Natural killer cell (primary cell): ENCODE measurements at regions not wholly inside any gene's neighbourhood (a gene's known extent, or its start where the extent isn't known, plus 50 kb on each side); places are given as distances from the start of the nearest gene placed in this dataset.

ENCODE experiments used
- ATAC-seq, 3 donors: fragments of 150-1000 bp in 2 of 3; fragments of 200-7000 bp in 1 of 3; cut with Tn5 transposase; 1 replicate in 1 of 3; 2 replicates in 2 of 3; pipeline ENCODE4 v1.10.0; 2021; ENCODE audit warnings: mild to moderate bottlenecking in 2 of 3, moderate library complexity in 2 of 3
- DNase-seq, 2 donors: peaks; one replicate each; pipeline versions ENCODE4 v3.0.0 to v3.0.0-alpha.2; 2013 to 2021; ENCODE audit warnings: mixed read lengths in 1 of 2
- H3K27ac ChIP-seq: one replicate; pipeline ENCODE4 v1.5.1; 2013; ENCODE audit warnings: mild to moderate bottlenecking, low read length
- H3K27me3 ChIP-seq: one replicate; pipeline ENCODE4 v1.6.1; 2013; ENCODE audit warnings: low read length; ENCODE audit not compliant: control insufficient read depth, insufficient read depth
- H3K36me3 ChIP-seq: one replicate; pipeline ENCODE4 v1.6.1; 2013; ENCODE audit warnings: low read length; ENCODE audit not compliant: control insufficient read depth, insufficient read depth
- H3K4me1 ChIP-seq: one replicate; pipeline ENCODE4 v1.6.1; 2013; ENCODE audit warnings: low read length; ENCODE audit not compliant: control insufficient read depth, insufficient read depth
- H3K4me3 ChIP-seq: one replicate; pipeline ENCODE4 v1.5.1; 2013; ENCODE audit warnings: low read length
- H3K9me3 ChIP-seq: one replicate; pipeline ENCODE4 v1.6.1; 2013; ENCODE audit warnings: low read length; ENCODE audit not compliant: control insufficient read depth, insufficient read depth
- H3K27ac Mint-ChIP-seq, 2 donors: one replicate each; pipeline ENCODE4 v1.8.0; 2022; ENCODE audit warnings: mild to moderate bottlenecking in 2 of 2, mixed read lengths in 2 of 2, moderate library complexity in 1 of 2
- H3K27me3 Mint-ChIP-seq, 2 donors: one replicate each; pipeline ENCODE4 v1.8.0; 2022; ENCODE audit warnings: low read depth in 2 of 2, mixed read lengths in 2 of 2
- H3K36me3 Mint-ChIP-seq: one replicate; pipeline ENCODE4 v1.8.0; 2022; ENCODE audit warnings: mixed read lengths
- H3K4me1 Mint-ChIP-seq, 2 donors: one replicate each; pipeline ENCODE4 v1.8.0; 2022; ENCODE audit warnings: mixed read lengths in 2 of 2
- H3K4me3 Mint-ChIP-seq: one replicate; pipeline ENCODE4 v1.8.0; 2022; ENCODE audit warnings: mild to moderate bottlenecking, moderate library complexity, mixed read lengths
- H3K9me3 Mint-ChIP-seq, 2 donors: one replicate each; pipeline ENCODE4 v1.8.0; 2022; ENCODE audit warnings: mixed read lengths in 2 of 2
- WGBS: methylation state at CpG from one replicate; pipeline ENCODE4 v1.1.7; 2013; ENCODE audit warnings: missing lambda C conversion rate; ENCODE audit not compliant: insufficient coverage; 5-methylcytosine and 5-hydroxymethylcytosine counted together
- intact Hi-C: fragments of 100-400 bp; cut with micrococcal nuclease; formaldehyde crosslinking; loops from one replicate; pipeline ENCODE4 v1.14.2; 2022
- TF ChIP-seq, protein P1 (sequence below): fragments of 200-600 bp; IDR thresholded peaks from one replicate; pipeline ENCODE4 v1.8.0; 2022; ENCODE audit warnings: antibody characterized with exemption

DNA sequence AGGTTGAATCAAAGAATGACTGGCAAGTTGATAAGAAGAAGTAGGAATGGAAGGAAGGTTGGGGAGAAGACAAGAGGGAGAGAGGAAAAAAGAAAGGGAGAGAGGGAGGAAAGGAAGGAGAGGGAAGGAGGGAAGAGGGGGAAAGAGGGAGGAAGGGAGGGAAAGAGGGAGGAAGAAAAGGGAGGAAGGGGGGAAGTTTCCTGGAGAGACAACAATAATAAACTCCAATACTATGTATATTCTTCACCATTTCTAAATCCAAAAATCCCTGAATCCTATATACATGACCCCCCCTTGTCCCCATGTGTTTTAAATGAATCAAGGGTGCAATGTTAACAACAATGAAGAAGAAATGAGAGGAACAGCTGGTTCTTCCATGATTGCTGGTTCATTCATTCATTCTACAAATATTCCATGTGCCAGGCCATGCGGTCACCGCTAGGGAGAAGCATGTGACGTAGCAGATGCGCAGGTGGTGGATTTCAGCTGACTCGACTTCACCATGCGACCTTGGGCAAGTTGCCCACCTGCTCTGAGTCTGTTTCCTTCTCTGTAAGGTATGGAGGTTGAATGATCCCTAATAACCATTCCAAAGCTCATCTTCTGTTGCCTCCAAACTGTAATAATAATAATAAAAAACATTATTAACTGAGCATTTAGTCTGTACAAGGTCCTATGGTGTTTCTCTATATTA lies 77.6 kb downstream of the EN1 start:
- Mint-ChIP-seq H3K27me3 (peaks cover 27 to 44% of the 10 kb centered on the region in 2 donors), H3K27ac (no peak overlapping the region), H3K36me3 (no peaks in the 10 kb centered on the region), H3K4me3 (no peak overlapping the region), H3K4me1 (peaks cover 0 to 6% of the 10 kb centered on the region in 2 donors), H3K9me3 (peaks cover 0 to 4% of the 10 kb centered on the region in 2 donors)
- Histone ChIP-seq H3K27ac (no peak overlapping the region), H3K27me3 (peaks cover 8% of the 10 kb centered on the region), H3K4me1 (peaks cover 4% of the 10 kb centered on the region), H3K4me3 (no peak overlapping the region), H3K36me3 (no peaks in the 10 kb centered on the region), H3K9me3 (no peaks in the 10 kb centered on the region)
- no peak for ATAC-seq
- no peak for DNase-seq
- TF ChIP-seq, protein P1, sequence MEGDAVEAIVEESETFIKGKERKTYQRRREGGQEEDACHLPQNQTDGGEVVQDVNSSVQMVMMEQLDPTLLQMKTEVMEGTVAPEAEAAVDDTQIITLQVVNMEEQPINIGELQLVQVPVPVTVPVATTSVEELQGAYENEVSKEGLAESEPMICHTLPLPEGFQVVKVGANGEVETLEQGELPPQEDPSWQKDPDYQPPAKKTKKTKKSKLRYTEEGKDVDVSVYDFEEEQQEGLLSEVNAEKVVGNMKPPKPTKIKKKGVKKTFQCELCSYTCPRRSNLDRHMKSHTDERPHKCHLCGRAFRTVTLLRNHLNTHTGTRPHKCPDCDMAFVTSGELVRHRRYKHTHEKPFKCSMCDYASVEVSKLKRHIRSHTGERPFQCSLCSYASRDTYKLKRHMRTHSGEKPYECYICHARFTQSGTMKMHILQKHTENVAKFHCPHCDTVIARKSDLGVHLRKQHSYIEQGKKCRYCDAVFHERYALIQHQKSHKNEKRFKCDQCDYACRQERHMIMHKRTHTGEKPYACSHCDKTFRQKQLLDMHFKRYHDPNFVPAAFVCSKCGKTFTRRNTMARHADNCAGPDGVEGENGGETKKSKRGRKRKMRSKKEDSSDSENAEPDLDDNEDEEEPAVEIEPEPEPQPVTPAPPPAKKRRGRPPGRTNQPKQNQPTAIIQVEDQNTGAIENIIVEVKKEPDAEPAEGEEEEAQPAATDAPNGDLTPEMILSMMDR = no peak
- WGBS = 74% methylated on average over 6 of the region's 6 CpGs
- intact Hi-C loops = no loop called here

DNA sequence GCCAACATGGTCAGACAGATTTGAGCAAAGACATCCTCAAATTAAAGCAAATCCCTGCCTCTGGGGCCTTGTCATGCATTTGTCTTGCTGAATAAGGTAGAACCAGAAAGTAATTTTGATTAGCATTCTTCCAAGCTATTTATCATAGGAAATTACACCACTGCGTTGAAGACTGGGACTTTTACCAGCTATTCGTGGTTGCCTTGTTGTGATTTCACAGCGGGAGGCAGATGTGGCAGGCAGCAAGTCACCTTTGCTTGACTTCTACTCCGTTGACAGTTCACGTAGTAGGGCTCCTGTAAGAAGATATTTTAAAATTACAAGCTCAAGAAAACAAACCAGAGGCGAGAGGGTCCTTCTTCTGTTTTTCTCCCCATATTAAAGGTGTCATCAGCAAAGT lies 80.6 kb downstream of the EN1 start:
- Histone ChIP-seq H3K4me1 (no peaks in the 10 kb centered on the region), H3K9me3 (no peaks in the 10 kb centered on the region), H3K4me3 (no peak overlapping the region), H3K27ac (no peak overlapping the region), H3K27me3 (no peaks in the 10 kb centered on the region), H3K36me3 (no peaks in the 10 kb centered on the region)
- TF ChIP-seq, protein P1 = no peak
- ATAC-seq (no peak), DNase-seq (no peak)
- intact Hi-C loops = no loop called here
- H3K9me3 Mint-ChIP-seq = peaks cover 0 to 4% of the 10 kb centered on the region in 2 donors
- no peak overlapping the region for H3K4me3 Mint-ChIP-seq
- H3K4me1 Mint-ChIP-seq = no peaks in the 10 kb centered on the region
- peaks cover 24 to 44% of the 10 kb centered on the region in 2 donors for H3K27me3 Mint-ChIP-seq
- no peaks in the 10 kb centered on the region for H3K36me3 Mint-ChIP-seq
- WGBS = 30% methylated on average over 5 of the region's 6 CpGs
- no peak overlapping the region for H3K27ac Mint-ChIP-seq

DNA sequence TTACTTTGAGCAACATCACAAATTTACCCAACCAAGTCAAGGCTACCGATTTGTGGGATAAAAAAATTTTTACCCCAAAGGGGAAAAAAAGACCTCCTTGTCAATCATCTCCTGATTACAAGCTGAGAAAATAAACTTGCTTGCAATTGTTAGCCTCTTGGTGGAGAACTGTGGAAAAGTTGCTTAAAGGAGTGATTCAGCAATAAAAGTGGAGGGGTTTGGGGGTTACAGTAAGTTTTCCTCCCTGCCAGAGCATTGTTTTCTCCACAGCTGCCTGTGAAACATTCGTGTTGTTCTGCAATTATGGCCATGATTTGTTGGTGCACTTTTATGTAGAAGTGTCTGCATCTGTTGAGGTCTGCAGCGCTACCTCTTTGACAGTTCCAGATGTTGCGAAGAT lies 82.6 kb downstream of the EN1 start:
- Histone ChIP-seq H3K9me3 (no peaks in the 10 kb centered on the region), H3K4me3 (no peak overlapping the region), H3K4me1 (no peaks in the 10 kb centered on the region), H3K27me3 (no peaks in the 10 kb centered on the region), H3K27ac (no peak overlapping the region), H3K36me3 (no peaks in the 10 kb centered on the region)
- WGBS = 65% methylated on average over 3 of the region's 4 CpGs
- DNase-seq = no peak
- H3K36me3 Mint-ChIP-seq = no peaks in the 10 kb centered on the region
- no peak for ATAC-seq
- intact Hi-C loops = no loop called here
- H3K9me3 Mint-ChIP-seq = peaks cover 0 to 2% of the 10 kb centered on the region in 2 donors
- no peaks in the 10 kb centered on the region for H3K4me1 Mint-ChIP-seq
- no peak overlapping the region for H3K4me3 Mint-ChIP-seq
- TF ChIP-seq, protein P1 = no peak
- peaks cover 22 to 38% of the 10 kb centered on the region in 2 donors for H3K27me3 Mint-ChIP-seq
- H3K27ac Mint-ChIP-seq = no peak overlapping the region

DNA sequence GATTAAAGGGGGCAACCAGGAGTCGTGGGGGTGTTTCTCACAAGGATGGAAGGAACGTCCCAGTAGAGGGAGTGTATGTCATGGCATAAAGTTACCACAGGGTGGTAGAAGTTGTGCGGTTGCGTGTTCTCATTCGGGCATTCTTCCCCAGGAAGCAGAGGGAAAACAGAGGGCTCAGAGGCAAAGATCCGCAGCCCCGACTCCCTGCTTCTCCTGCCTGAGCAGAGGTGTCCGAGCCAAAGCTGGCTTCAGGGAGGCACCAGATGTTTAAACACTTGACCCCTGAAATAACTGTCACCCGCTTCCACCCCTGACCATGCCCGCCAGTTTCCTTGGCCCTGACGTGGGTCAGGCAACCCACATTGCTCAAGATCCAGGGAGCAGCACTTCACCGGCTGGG lies 83.7 kb downstream of the EN1 start:
- H3K4me3 Mint-ChIP-seq = no peak overlapping the region
- H3K4me1 Mint-ChIP-seq = no peaks in the 10 kb centered on the region
- TF ChIP-seq, protein P1 = no peak
- Histone ChIP-seq H3K9me3 (no peaks in the 10 kb centered on the region), H3K4me1 (no peaks in the 10 kb centered on the region), H3K36me3 (no peaks in the 10 kb centered on the region), H3K27me3 (no peaks in the 10 kb centered on the region), H3K4me3 (no peak overlapping the region), H3K27ac (no peak overlapping the region)
- DNase-seq (no peak), ATAC-seq (no peak)
- no peaks in the 10 kb centered on the region for H3K9me3 Mint-ChIP-seq
- WGBS = 24% methylated on average over 12 of the region's 12 CpGs
- no peak overlapping the region for H3K27ac Mint-ChIP-seq
- peaks cover 21 to 48% of the 10 kb centered on the region in 2 donors for H3K27me3 Mint-ChIP-seq
- no peaks in the 10 kb centered on the region for H3K36me3 Mint-ChIP-seq
- intact Hi-C loops = no loop called here
